Cardiac fibroblast (primary cell): ENCODE measurements at regions not wholly inside any gene's neighbourhood (a gene's known extent, or its start where the extent isn't known, plus 50 kb on each side); places are given as distances from the start of the nearest gene placed in this dataset.

ENCODE experiments used
- DNase-seq, 2 donors: peaks; one replicate each; pipeline versions ENCODE4 v3.0.0 to v3.0.0-alpha.2; 2010; ENCODE audit warnings: low read depth in 2 of 2
- H3K4me3 ChIP-seq, 2 donors: replicated peaks in 1 of 2; 1 replicate in 1 of 2; 2 replicates in 1 of 2; pipeline ENCODE4 v1.5.1; 2011; ENCODE audit warnings: low read depth in 2 of 2, low read length in 2 of 2, mild to moderate bottlenecking in 2 of 2, moderate library complexity in 1 of 2
- TF ChIP-seq, protein P1 (sequence below): IDR thresholded peaks from one replicate; pipeline ENCODE4 v1.5.1; 2011; ENCODE audit warnings: low read depth, mild to moderate bottlenecking, low read length, inconsistent platforms

DNA sequence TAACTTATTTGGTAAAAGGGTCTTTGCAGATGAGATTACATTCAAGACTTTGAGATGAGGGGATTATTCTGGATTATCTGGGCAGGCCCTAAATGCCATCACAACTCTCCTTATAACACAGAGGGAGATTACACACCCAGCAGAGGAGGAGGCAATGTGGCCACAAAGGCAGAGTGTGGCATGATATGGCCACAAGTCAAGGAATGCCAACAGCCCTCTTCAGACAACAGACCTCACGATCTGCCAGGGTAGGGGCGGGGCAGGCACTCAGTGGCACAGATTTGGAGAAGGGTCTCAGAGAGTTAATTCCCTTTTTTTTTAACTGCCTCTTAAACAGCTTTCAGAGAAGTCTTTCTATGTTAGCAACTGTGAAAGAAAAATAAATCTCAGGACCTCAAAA, 96.9 kb downstream of the CYP26B1 start:
- no peak for DNase-seq
- TF ChIP-seq, protein P1, sequence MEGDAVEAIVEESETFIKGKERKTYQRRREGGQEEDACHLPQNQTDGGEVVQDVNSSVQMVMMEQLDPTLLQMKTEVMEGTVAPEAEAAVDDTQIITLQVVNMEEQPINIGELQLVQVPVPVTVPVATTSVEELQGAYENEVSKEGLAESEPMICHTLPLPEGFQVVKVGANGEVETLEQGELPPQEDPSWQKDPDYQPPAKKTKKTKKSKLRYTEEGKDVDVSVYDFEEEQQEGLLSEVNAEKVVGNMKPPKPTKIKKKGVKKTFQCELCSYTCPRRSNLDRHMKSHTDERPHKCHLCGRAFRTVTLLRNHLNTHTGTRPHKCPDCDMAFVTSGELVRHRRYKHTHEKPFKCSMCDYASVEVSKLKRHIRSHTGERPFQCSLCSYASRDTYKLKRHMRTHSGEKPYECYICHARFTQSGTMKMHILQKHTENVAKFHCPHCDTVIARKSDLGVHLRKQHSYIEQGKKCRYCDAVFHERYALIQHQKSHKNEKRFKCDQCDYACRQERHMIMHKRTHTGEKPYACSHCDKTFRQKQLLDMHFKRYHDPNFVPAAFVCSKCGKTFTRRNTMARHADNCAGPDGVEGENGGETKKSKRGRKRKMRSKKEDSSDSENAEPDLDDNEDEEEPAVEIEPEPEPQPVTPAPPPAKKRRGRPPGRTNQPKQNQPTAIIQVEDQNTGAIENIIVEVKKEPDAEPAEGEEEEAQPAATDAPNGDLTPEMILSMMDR, result no peak
- H3K4me3 ChIP-seq, result no peak overlapping the region

DNA sequence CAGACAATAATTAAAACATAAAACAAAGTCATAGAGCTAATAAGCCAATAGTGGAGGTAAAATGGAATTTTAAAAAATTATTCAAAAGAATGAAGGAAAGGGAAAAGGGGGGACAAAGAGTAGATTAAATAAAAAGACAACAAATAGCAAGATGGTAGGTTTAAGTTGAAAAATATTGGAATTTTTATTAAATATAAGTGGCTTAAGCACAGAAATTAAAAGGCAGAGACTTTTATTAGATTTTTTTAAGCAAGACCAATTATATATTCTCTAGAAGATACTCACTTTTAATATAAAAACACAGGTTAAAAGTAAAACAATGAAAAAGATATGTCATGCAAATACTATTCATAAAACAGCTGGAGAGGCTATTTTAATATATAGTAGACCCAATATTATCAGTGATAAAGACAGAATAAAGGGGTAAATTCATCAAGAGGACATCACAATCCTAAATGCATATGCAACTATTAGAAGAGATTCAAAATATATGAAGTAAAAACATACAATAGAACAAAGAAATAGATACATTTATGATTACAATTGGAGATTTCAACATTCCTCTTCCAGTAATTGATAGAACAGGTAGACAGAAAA, 98.7 kb downstream of the CYP26B1 start:
- TF ChIP-seq, protein P1, result no peak
- H3K4me3 ChIP-seq, result no peak overlapping the region
- no peak for DNase-seq

DNA sequence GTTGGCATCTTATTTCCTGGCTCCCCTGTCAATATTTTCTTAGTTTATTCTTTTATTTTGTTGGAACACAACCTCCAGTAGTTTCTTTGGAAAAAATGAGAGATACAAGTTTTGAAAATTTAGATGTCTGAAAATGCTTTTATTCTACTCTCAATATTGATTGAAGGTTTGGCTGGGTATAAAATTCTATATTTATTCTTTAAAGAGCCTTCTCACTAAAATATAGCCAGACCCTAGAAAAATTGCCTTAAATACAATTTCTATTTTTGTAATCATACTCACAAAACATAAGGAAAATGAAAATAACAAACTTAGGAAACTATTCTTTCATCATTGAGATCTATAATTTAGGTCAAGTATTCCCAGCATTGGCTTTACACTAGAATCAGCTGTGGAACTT, 103.7 kb downstream of the CYP26B1 start:
- H3K4me3 ChIP-seq, result no peak overlapping the region
- TF ChIP-seq, protein P1, result no peak
- DNase-seq, result no peak

DNA sequence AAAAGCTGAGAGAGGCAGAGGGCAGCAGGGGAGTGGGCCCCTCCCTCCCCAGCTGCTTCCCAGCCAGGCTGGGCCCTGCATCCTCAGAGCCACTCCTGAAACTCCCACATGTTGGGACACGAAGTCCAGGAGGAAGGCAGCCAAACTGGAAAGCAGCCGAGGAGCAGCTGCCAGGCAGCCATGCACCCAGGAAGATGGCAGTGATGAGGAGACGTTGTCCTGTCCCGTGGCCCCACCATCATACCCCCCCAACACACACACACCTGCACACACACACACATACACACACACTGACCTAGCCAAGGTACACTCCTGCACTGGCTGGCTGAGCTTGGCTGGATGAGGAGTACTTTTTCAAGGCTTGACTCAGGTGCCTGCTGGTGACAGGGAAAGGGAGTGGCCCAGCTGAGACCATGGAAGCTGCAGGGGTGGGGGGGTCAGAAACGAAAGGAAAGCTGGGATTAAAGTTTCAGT, 106.0 kb downstream of the CYP26B1 start:
- H3K4me3 ChIP-seq, result no peak overlapping the region
- TF ChIP-seq, protein P1, result no peak
- DNase-seq, result no peak

DNA sequence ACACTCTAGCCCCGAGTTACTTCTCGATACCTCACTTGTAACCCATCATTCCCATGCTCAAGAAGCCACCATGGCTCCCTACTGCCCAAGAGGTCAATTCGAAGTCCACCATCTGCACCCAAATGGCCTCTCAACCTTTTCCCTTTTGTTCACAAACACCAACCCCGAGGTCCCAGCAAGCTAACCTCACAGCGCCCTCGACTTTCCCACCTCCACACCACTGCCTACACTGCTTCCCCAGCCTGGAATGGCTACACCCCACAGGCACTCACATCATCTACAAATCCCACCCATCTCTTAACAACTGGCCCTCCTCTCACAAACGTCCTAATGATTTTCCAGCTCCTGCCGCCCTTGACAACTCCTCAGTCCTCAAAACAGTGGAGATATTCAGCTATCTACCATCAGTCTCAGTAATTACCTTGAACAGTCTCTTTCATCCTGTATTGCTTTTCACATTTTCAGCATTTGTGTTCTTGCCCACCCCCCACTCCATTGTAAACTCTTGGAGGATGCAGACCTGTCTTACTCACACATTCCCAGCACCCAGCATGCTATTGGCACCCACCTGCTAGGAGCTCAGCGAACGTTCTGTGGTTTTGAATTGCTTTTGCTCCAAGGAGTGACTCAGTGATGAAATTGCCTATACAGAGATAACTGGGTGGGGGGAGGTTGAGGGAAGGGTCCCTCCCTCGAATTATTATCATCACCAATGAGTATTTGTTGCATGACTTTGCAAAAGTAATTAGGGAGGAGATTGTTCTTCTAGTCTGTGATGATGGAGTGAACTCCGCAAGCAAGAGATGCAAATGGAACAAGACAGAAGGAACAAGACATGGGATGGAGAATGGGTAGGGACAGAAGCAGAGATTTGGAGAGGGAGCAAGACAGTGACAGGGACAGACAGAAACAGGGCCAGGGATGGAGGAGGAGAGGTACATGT, 106.8 kb downstream of the CYP26B1 start:
- DNase-seq, result peak; percentile 10
- H3K4me3 ChIP-seq, result no peak overlapping the region
- TF ChIP-seq, protein P1, result no peak

DNA sequence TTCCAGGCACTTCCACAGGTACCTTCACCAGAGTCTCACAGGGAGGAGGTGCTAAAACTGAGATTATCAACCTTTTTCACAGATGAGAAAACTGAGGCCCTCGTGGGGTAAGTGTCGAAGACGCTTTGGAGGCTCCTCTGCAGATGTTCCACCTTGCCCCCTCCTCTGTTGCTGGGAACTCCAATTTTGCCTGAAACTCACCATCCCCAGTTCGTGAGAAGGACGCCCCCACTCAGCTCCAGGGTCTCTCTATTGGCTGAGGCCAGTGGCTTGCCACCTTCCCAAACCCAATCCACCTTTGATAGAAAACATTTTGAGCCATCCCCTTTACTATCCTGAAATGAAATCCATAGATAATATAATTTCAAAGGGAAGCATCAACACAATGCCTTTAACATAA, 109.1 kb downstream of the CYP26B1 start:
- TF ChIP-seq, protein P1, result no peak
- DNase-seq, result no peak
- no peak overlapping the region for H3K4me3 ChIP-seq
